Pancreas (tissue), 10 donors: ENCODE measurements at regions not wholly inside any gene's neighbourhood (a gene's known extent, or its start where the extent isn't known, plus 50 kb on each side); places are given as distances from the start of the nearest gene placed in this dataset.

Experiments
- ATAC-seq, 4 donors: fragments of 200-7000 bp; cut with Tn5 transposase; one replicate each; pipeline versions ENCODE4 v1.8.0 to v1.9.1; 2020; ENCODE audit warnings: mild to moderate bottlenecking in 4 of 4, moderate library complexity in 4 of 4
- DNase-seq, 6 donors: peaks; one replicate each; pipeline ENCODE4 v3.0.0-alpha.2; 2020
- FAIRE-seq: peaks from 2 replicates; lab custom pipeline; 2012; peaks lifted over from hg19 to GRCh38; lab: Jason Lieb, UNC
- H3K27ac ChIP-seq, 4 donors: fragments of 200-600 bp; sonication (generic); 1 replicate in 3 of 4; 2 replicates in 1 of 4; pipeline versions ENCODE4 v1.5.0 to v1.8.0; 2020
- H3K27me3 ChIP-seq, 4 donors: fragments of 200-600 bp; one replicate each; pipeline ENCODE4 v1.8.0; 2021
- H3K36me3 ChIP-seq, 3 donors: fragments of 200-600 bp; sonication (generic) in 1 of 3; one replicate each; pipeline versions ENCODE4 v1.5.0 to v1.8.0; 2020 to 2021
- H3K4me1 ChIP-seq, 3 donors: fragments of 200-600 bp; one replicate each; pipeline ENCODE4 v1.8.0; 2021
- H3K4me3 ChIP-seq, 4 donors: fragments of 200-600 bp; sonication (generic) in 2 of 4; one replicate each; pipeline versions ENCODE4 v1.5.0 to v1.8.0; 2020 to 2021
- H3K9me3 ChIP-seq, 4 donors: fragments of 200-600 bp; one replicate each; pipeline ENCODE4 v1.8.0; 2021
- CTCF ChIP-seq, 4 donors: fragments of 200-600 bp; sonication (generic) in 3 of 4; IDR thresholded peaks; one replicate each; pipeline versions ENCODE4 v1.5.0 to v1.8.0; 2021; ENCODE audit warnings: antibody characterized with exemption in 4 of 4
- WGBS, 2 donors: extraction: QIAGEN DNeasy Blood & Tissue Kit; methylation state at CpG; one replicate each; pipeline ENCODE4 v1.1.7; 2013; 5-methylcytosine and 5-hydroxymethylcytosine counted together
- intact Hi-C, 3 donors: fragments of 100-400 bp; cut with DNase I; formaldehyde crosslinking; loops; one replicate each; pipeline versions ENCODE4 v1.11.1 to v1.14.2; 2022
- donor health status: healthy with polysubstance abuse.
- donor health status: DM: no; HTN: no; CAD: no; lungs with moderate emphysema.
- donor health status: DM: no; HTN: no; CAD: no.
- donor health status: control.
- donor health status: control.
- donor health status: Bipolar disorder and iron deficiency.
- donor health status: DM: yes; HTN: yes; CAD: no.
- donor health status: DM: no; HTN: no; CAD: no.
- donor health status: DM: no; HTN: no; CAD: no.
- donor health status: DM: yes; HTN: yes; CAD: no.

GRCh38 chr13:106756446-106756845 is 188.5 kb upstream of the ARGLU1 start:
- Histone ChIP-seq H3K4me3 (no peak overlapping the region), H3K27me3 (no peaks in the 10 kb centered on the region), H3K36me3 (no peaks in the 10 kb centered on the region), H3K9me3 (no peaks in the 10 kb centered on the region), H3K27ac (no peak overlapping the region), H3K4me1 (no peaks in the 10 kb centered on the region)
- 46 to 52% methylated on average over 8 of the region's 8 CpGs for WGBS, 2 donors
- intact Hi-C loops, result no loop called here
- no peak for DNase-seq
- FAIRE-seq, result no peak
- ATAC-seq, result no peak
- TF ChIP-seq CTCF (IDR thresholded peaks at IDR 0.05), result no peak

GRCh38 chr13:106755542-106755941 is 187.6 kb upstream of the ARGLU1 start:
- intact Hi-C loops, result no loop called here
- no peaks in the 10 kb centered on the region for H3K27me3 ChIP-seq
- H3K9me3 ChIP-seq, result no peaks in the 10 kb centered on the region
- H3K27ac ChIP-seq, result no peak overlapping the region
- DNase-seq, result no peak
- TF ChIP-seq CTCF (IDR thresholded peaks at IDR 0.05), result no peak
- no peaks in the 10 kb centered on the region for H3K4me1 ChIP-seq
- no peak for ATAC-seq
- no peak overlapping the region for H3K4me3 ChIP-seq
- no peaks in the 10 kb centered on the region for H3K36me3 ChIP-seq
- WGBS, 2 donors, result 89 to 90% methylated on average over 9 of the region's 9 CpGs
- FAIRE-seq, result no peak

- FAIRE-seq (no peak), DNase-seq (no peak), ATAC-seq (peak in 1 of 4 donors; percentile 31)
- H3K27me3 ChIP-seq, result no peaks in the 10 kb centered on the region
- H3K9me3 ChIP-seq, result no peaks in the 10 kb centered on the region
- intact Hi-C loops, result no loop called here
- no peaks in the 10 kb centered on the region for H3K4me1 ChIP-seq
- 28 to 30% methylated on average over 6 of the region's 6 CpGs for WGBS, 2 donors
- TF ChIP-seq CTCF (IDR thresholded peaks at IDR 0.05), result no peak
- H3K4me3 ChIP-seq, result no peak overlapping the region
- no peak overlapping the region for H3K27ac ChIP-seq
- no peaks in the 10 kb centered on the region for H3K36me3 ChIP-seq
Measured at GRCh38 chr13:106753251-106753650, 185.3 kb upstream of the ARGLU1 start.

GRCh38 chr13:106752584-106753170 is 184.7 kb upstream of the ARGLU1 start:
- 63 to 79% methylated on average over 6 of the region's 6 CpGs for WGBS, 2 donors
- no peak for ATAC-seq
- intact Hi-C loops, result no loop called here
- Histone ChIP-seq H3K27ac (no peak overlapping the region), H3K9me3 (no peaks in the 10 kb centered on the region), H3K36me3 (no peaks in the 10 kb centered on the region), H3K27me3 (no peaks in the 10 kb centered on the region), H3K4me1 (no peaks in the 10 kb centered on the region), H3K4me3 (no peak overlapping the region)
- DNase-seq, result no peak
- FAIRE-seq, result no peak
- TF ChIP-seq CTCF (IDR thresholded peaks at IDR 0.05), result no peak

GRCh38 chr13:106748785-106749184 is 180.8 kb upstream of the ARGLU1 start:
- Histone ChIP-seq H3K4me1 (no peaks in the 10 kb centered on the region), H3K27me3 (no peaks in the 10 kb centered on the region), H3K27ac (no peak overlapping the region), H3K4me3 (no peak overlapping the region), H3K36me3 (no peaks in the 10 kb centered on the region), H3K9me3 (no peaks in the 10 kb centered on the region)
- ATAC-seq, result no peak
- no peak for DNase-seq
- 66 to 84% methylated on average over 2 of the region's 2 CpGs for WGBS, 2 donors
- no peak for FAIRE-seq
- no peak for TF ChIP-seq CTCF (IDR thresholded peaks at IDR 0.05)
- intact Hi-C loops, result no loop called here
